ENCODE measurements at regions not wholly inside any gene's neighbourhood (a gene's known extent, or its start where the extent isn't known, plus 50 kb on each side); places are given as distances from the start of the nearest gene placed in this dataset.

- ATAC-seq (ENCODE audit: insufficient read depth, low read depth) (no peak), DNase-seq (no peak)
- Histone ChIP-seq H2AFZ (ENCODE audit: low read depth, low read length) (no peak overlapping the region), H3K36me3 (ENCODE audit: insufficient read depth, low read length) (no peaks in the 10 kb centered on the region), H3K4me2 (ENCODE audit: insufficient read depth, low read length) (no peak overlapping the region), H3K27ac (ENCODE audit: low read length) (no peak overlapping the region), H3K79me2 (ENCODE audit: insufficient read depth, low read length) (no peaks in the 10 kb centered on the region), H3K9me3 (ENCODE audit: insufficient read depth, low read length, severe bottlenecking) (no peaks in the 10 kb centered on the region), H4K20me1 (ENCODE audit: insufficient read depth, low read length) (no peaks in the 10 kb centered on the region; the same call in 1 of the 2 replicates), H3K4me3 (ENCODE audit: low read depth in 1 of 2, low read length in 2 of 2) (no peak overlapping the region), H3K4me1 (ENCODE audit: insufficient read depth, low read length) (no peaks in the 10 kb centered on the region), H3K9ac (ENCODE audit: low read depth, low read length) (no peak overlapping the region), H3K27me3 (ENCODE audit: insufficient read depth, low read length, poor library complexity) (peaks cover 21% of the 10 kb centered on the region)
- TF ChIP-seq CTCF (IDR thresholded peaks at IDR 0.05; ENCODE audit: borderline replicate concordance, extremely low read depth, low read length, poor library complexity, severe bottlenecking) (no peak), EZH2 (IDR thresholded peaks at IDR 0.05; ENCODE audit: borderline replicate concordance, low read depth, low read length, severe bottlenecking) (no peak)
Observed at GRCh38 chr16:85166699-85167588, 54.7 kb upstream of the CIBAR2 start.

GRCh38 chr16:85167589-85168537 lies 55.6 kb upstream of the CIBAR2 start:
- H3K4me1 ChIP-seq (ENCODE audit: insufficient read depth, low read length) = no peaks in the 10 kb centered on the region
- no peak overlapping the region for H2AFZ ChIP-seq (ENCODE audit: low read depth, low read length)
- no peak for DNase-seq
- H3K27ac ChIP-seq (ENCODE audit: low read length) = no peak overlapping the region
- no peak overlapping the region for H3K9ac ChIP-seq (ENCODE audit: low read depth, low read length)
- no peak overlapping the region for H3K4me2 ChIP-seq (ENCODE audit: insufficient read depth, low read length)
- peaks cover 19% of the 10 kb centered on the region for H3K27me3 ChIP-seq (ENCODE audit: insufficient read depth, low read length, poor library complexity)
- H3K9me3 ChIP-seq (ENCODE audit: insufficient read depth, low read length, severe bottlenecking) = no peaks in the 10 kb centered on the region
- ATAC-seq (ENCODE audit: insufficient read depth, low read depth) = no peak
- H3K79me2 ChIP-seq (ENCODE audit: insufficient read depth, low read length) = no peaks in the 10 kb centered on the region
- H3K4me3 ChIP-seq (ENCODE audit: low read depth in 1 of 2, low read length in 2 of 2) = no peak overlapping the region
- TF ChIP-seq CTCF (IDR thresholded peaks at IDR 0.05; ENCODE audit: borderline replicate concordance, extremely low read depth, low read length, poor library complexity, severe bottlenecking) = no peak
- no peak for TF ChIP-seq EZH2 (IDR thresholded peaks at IDR 0.05; ENCODE audit: borderline replicate concordance, low read depth, low read length, severe bottlenecking)
- H4K20me1 ChIP-seq (ENCODE audit: insufficient read depth, low read length) = no peaks in the 10 kb centered on the region; the same call in 1 of the 2 replicates
- no peaks in the 10 kb centered on the region for H3K36me3 ChIP-seq (ENCODE audit: insufficient read depth, low read length)

- H3K79me2 ChIP-seq (ENCODE audit: insufficient read depth, low read length) = no peaks in the 10 kb centered on the region
- no peak for DNase-seq
- H3K27ac ChIP-seq (ENCODE audit: low read length) = no peak overlapping the region
- no peaks in the 10 kb centered on the region; the same call in 1 of the 2 replicates for H4K20me1 ChIP-seq (ENCODE audit: insufficient read depth, low read length)
- no peaks in the 10 kb centered on the region for H3K4me1 ChIP-seq (ENCODE audit: insufficient read depth, low read length)
- H3K4me3 ChIP-seq (ENCODE audit: low read depth in 1 of 2, low read length in 2 of 2) = no peak overlapping the region
- H3K9me3 ChIP-seq (ENCODE audit: insufficient read depth, low read length, severe bottlenecking) = no peaks in the 10 kb centered on the region
- no peak overlapping the region for H3K4me2 ChIP-seq (ENCODE audit: insufficient read depth, low read length)
- H3K9ac ChIP-seq (ENCODE audit: low read depth, low read length) = no peak overlapping the region
- peaks cover 19% of the 10 kb centered on the region for H3K27me3 ChIP-seq (ENCODE audit: insufficient read depth, low read length, poor library complexity)
- TF ChIP-seq EZH2 (IDR thresholded peaks at IDR 0.05; ENCODE audit: borderline replicate concordance, low read depth, low read length, severe bottlenecking) (no peak), CTCF (IDR thresholded peaks at IDR 0.05; ENCODE audit: borderline replicate concordance, extremely low read depth, low read length, poor library complexity, severe bottlenecking) (no peak)
- no peaks in the 10 kb centered on the region for H3K36me3 ChIP-seq (ENCODE audit: insufficient read depth, low read length)
- no peak overlapping the region for H2AFZ ChIP-seq (ENCODE audit: low read depth, low read length)
- ATAC-seq (ENCODE audit: insufficient read depth, low read depth) = no peak
Observed at GRCh38 chr16:85168732-85169256, 56.5 kb upstream of the CIBAR2 start.
